EH (cell line): ENCODE measurements at regions not wholly inside any gene's neighbourhood (a gene's known extent, or its start where the extent isn't known, plus 50 kb on each side); places are given as distances from the start of the nearest gene placed in this dataset.
A peak's percentile ranks its signal among the peaks of the same experiment; 100 is the strongest.

Source experiments
- DNase-seq: peaks from one replicate; pipeline ENCODE4 v3.0.0-alpha.2; 2015; ENCODE audit warnings: low read depth

DNA sequence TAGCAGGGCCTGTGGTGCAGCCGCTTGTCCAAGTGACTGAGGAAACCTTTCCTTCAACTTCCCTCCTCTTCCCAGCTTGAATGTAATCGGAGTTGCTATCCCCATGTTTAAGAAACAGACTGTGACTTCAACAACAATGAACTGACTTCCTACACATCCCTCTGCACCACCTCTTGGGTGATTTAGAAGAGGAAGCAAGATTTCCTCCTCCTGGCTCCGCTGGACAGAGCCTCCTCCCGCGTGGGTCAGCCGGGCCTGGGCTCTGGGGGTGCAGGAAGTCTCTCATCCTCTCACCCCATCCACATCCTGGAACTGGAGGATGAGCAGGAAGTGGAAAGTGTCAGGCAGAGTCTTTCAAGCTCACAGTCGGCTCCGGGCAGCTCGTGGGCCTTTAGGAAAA, 84.3 kb downstream of the GATA6 start:
- DNase-seq = peak; percentile 7

- DNase-seq = no peak
These were observed 83.8 kb downstream of the GATA6 start for GRCh38 chr18:22253156-22253555.
